Osteoblast (primary cell): ENCODE measurements at regions not wholly inside any gene's neighbourhood (a gene's known extent, or its start where the extent isn't known, plus 50 kb on each side); places are given as distances from the start of the nearest gene placed in this dataset.

Source experiments
- DNase-seq: peaks from one replicate; pipeline ENCODE4 v3.0.0; 2011; ENCODE audit warnings: low spot score, mixed read lengths; ENCODE audit not compliant: insufficient read length; ENCODE audit errors: missing footprints
- H2AFZ ChIP-seq: 2 replicates; pipeline ENCODE4 v1.6.0; 2011; ENCODE audit warnings: mild to moderate bottlenecking, low read length
- H3K27ac ChIP-seq: 2 replicates; pipeline ENCODE4 v1.5.1; 2011; ENCODE audit warnings: mild to moderate bottlenecking, low read depth, low read length, moderate library complexity
- H3K27me3 ChIP-seq: 2 replicates; pipeline ENCODE4 v1.6.0; 2012; ENCODE audit warnings: mild to moderate bottlenecking, control low read depth, inconsistent platforms, low read length, moderate library complexity; ENCODE audit not compliant: insufficient read depth
- H3K36me3 ChIP-seq: 2 replicates; pipeline ENCODE4 v1.5.1; 2011; ENCODE audit warnings: mild to moderate bottlenecking, low read length, control low read depth, moderate library complexity; ENCODE audit not compliant: insufficient read depth
- H3K4me1 ChIP-seq: 2 replicates; pipeline ENCODE4 v1.5.1; 2011; ENCODE audit warnings: mild to moderate bottlenecking, low read length, control low read depth, moderate library complexity; ENCODE audit not compliant: insufficient read depth
- H3K4me2 ChIP-seq: 2 replicates; pipeline ENCODE4 v1.6.0; 2011; ENCODE audit warnings: mild to moderate bottlenecking, low read length; ENCODE audit not compliant: insufficient read depth
- H3K4me3 ChIP-seq: fragments of 200-600 bp; sonication (generic); 3 replicates; pipeline ENCODE4 v1.5.1; 2012; ENCODE audit warnings: mild to moderate bottlenecking, low read length, inconsistent platforms; ENCODE audit not compliant: insufficient read depth
- H3K79me2 ChIP-seq: 2 replicates; pipeline ENCODE4 v1.6.0; 2012; ENCODE audit warnings: mild to moderate bottlenecking, low read length, control low read depth, inconsistent platforms; ENCODE audit not compliant: insufficient read depth
- H3K9me3 ChIP-seq: 2 replicates; pipeline ENCODE4 v1.5.1; 2011; ENCODE audit warnings: low read depth, low read length, control low read depth
- H4K20me1 ChIP-seq: 2 replicates; pipeline ENCODE4 v1.6.0; 2012; ENCODE audit warnings: mild to moderate bottlenecking, low read length, control low read depth; ENCODE audit not compliant: insufficient read depth
- CTCF ChIP-seq: IDR thresholded peaks from 2 replicates; pipeline ENCODE4 v1.5.1; 2011; ENCODE audit warnings: mild to moderate bottlenecking, low read depth, low read length, moderate library complexity; ENCODE audit errors: extremely low read depth

- H3K4me2 ChIP-seq, result no peak overlapping the region
- H3K79me2 ChIP-seq, result no peaks in the 10 kb centered on the region
- H4K20me1 ChIP-seq, result no peaks in the 10 kb centered on the region
Observed at GRCh38 chrX:95218976-95219375, 1465.7 kb upstream of the DIAPH2 start.

GRCh38 chrX:95248386-95248785 lies 1436.3 kb upstream of the DIAPH2 start:
- no peak overlapping the region for H3K27ac ChIP-seq
- H3K9me3 ChIP-seq, result no peaks in the 10 kb centered on the region
- no peaks in the 10 kb centered on the region for H3K36me3 ChIP-seq
- no peaks in the 10 kb centered on the region for H3K4me1 ChIP-seq
- H3K27me3 ChIP-seq, result no peaks in the 10 kb centered on the region
- DNase-seq, result no peak
- H3K4me2 ChIP-seq, result no peak overlapping the region
- TF ChIP-seq CTCF, result no peak
- no peak overlapping the region for H2AFZ ChIP-seq
- no peak overlapping the region for H3K4me3 ChIP-seq
- no peaks in the 10 kb centered on the region for H4K20me1 ChIP-seq
- H3K79me2 ChIP-seq, result no peaks in the 10 kb centered on the region

More at GRCh38 chrX:95218976-95219375, 1465.7 kb upstream of the DIAPH2 start:
- H3K27me3 ChIP-seq, result no peaks in the 10 kb centered on the region
- no peak overlapping the region for H3K4me3 ChIP-seq
- TF ChIP-seq CTCF, result no peak
- H2AFZ ChIP-seq, result no peak overlapping the region
- no peaks in the 10 kb centered on the region for H3K36me3 ChIP-seq
- H3K4me1 ChIP-seq, result no peaks in the 10 kb centered on the region
- no peak for DNase-seq
- no peak overlapping the region for H3K27ac ChIP-seq
- no peaks in the 10 kb centered on the region for H3K9me3 ChIP-seq

- Histone ChIP-seq H2AFZ (no peak overlapping the region), H3K27ac (no peak overlapping the region), H4K20me1 (no peaks in the 10 kb centered on the region), H3K4me3 (no peak overlapping the region), H3K36me3 (no peaks in the 10 kb centered on the region), H3K9me3 (no peaks in the 10 kb centered on the region), H3K27me3 (no peaks in the 10 kb centered on the region), H3K4me1 (no peaks in the 10 kb centered on the region), H3K79me2 (no peaks in the 10 kb centered on the region), H3K4me2 (no peak overlapping the region)
- DNase-seq, result no peak
- no peak for TF ChIP-seq CTCF
Observed at GRCh38 chrX:95290455-95290854, 1394.2 kb upstream of the DIAPH2 start.

- no peaks in the 10 kb centered on the region for H3K36me3 ChIP-seq
- H4K20me1 ChIP-seq, result no peaks in the 10 kb centered on the region
- no peak overlapping the region for H3K4me2 ChIP-seq
- H2AFZ ChIP-seq, result no peak overlapping the region
- H3K79me2 ChIP-seq, result no peaks in the 10 kb centered on the region
- no peaks in the 10 kb centered on the region for H3K4me1 ChIP-seq
- no peak overlapping the region for H3K27ac ChIP-seq
- TF ChIP-seq CTCF, result no peak
- H3K27me3 ChIP-seq, result no peaks in the 10 kb centered on the region
- no peak overlapping the region for H3K4me3 ChIP-seq
- no peaks in the 10 kb centered on the region for H3K9me3 ChIP-seq
- no peak for DNase-seq
Observed at GRCh38 chrX:95291561-95291960, 1393.1 kb upstream of the DIAPH2 start.
